COLO668 (cell line): ENCODE measurements at regions not wholly inside any gene's neighbourhood (a gene's known extent, or its start where the extent isn't known, plus 50 kb on each side); places are given as distances from the start of the nearest gene placed in this dataset.

Experiments used
- DNase-seq: peaks from one replicate; lab custom pipeline; 2025; ENCODE audit not compliant: unreplicated experiment; lab: John Stamatoyannopoulos, UW

GRCh38 chr9:110048976-110049698 is 158.8 kb downstream of the C9orf152 start:
- DNase-seq = peak; percentile 42

GRCh38 chr9:110049699-110050450 is 158.1 kb downstream of the C9orf152 start:
- peak; percentile 55 for DNase-seq

- no peak for DNase-seq
These were observed 157.0 kb downstream of the C9orf152 start for GRCh38 chr9:110050925-110051355.

GRCh38 chr9:110056062-110056461 is 151.9 kb downstream of the C9orf152 start:
- no peak for DNase-seq

- DNase-seq = peak; percentile 30
These were observed 149.5 kb downstream of the C9orf152 start for GRCh38 chr9:110058304-110058953.

- DNase-seq = no peak
These were observed 148.5 kb downstream of the C9orf152 start for GRCh38 chr9:110059461-110059860.

- no peak for DNase-seq
These were observed 143.2 kb downstream of the C9orf152 start for GRCh38 chr9:110064803-110065202.

GRCh38 chr9:110065532-110065931 is 142.4 kb downstream of the C9orf152 start:
- DNase-seq = no peak

GRCh38 chr9:110066929-110067716 is 140.8 kb downstream of the C9orf152 start:
- DNase-seq = no peak

- no peak for DNase-seq
These were observed 139.7 kb downstream of the C9orf152 start for GRCh38 chr9:110068212-110068611.

- no peak for DNase-seq
These were observed 138.4 kb downstream of the C9orf152 start for GRCh38 chr9:110069326-110070248.

- no peak for DNase-seq
These were observed 135.2 kb downstream of the C9orf152 start for GRCh38 chr9:110072597-110073355.

- no peak for DNase-seq
These were observed 134.5 kb downstream of the C9orf152 start for GRCh38 chr9:110073356-110073905.

- no peak for DNase-seq
These were observed 130.8 kb downstream of the C9orf152 start for GRCh38 chr9:110076894-110077725.

GRCh38 chr9:110077925-110078324 is 130.0 kb downstream of the C9orf152 start:
- no peak for DNase-seq

- no peak for DNase-seq
These were observed 129.4 kb downstream of the C9orf152 start for GRCh38 chr9:110078604-110079003.

GRCh38 chr9:110081395-110081794 is 126.6 kb downstream of the C9orf152 start:
- no peak for DNase-seq

GRCh38 chr9:110083866-110084265 is 124.1 kb downstream of the C9orf152 start:
- DNase-seq = no peak
